ENCODE measurements at regions not wholly inside any gene's neighbourhood (a gene's known extent, or its start where the extent isn't known, plus 50 kb on each side); places are given as distances from the start of the nearest gene placed in this dataset.

- ATAC-seq (ENCODE audit: poor library complexity): no peak
- no peaks in the 10 kb centered on the region for H3K36me3 ChIP-seq (ENCODE audit: insufficient read depth, low read length)
- H3K27me3 Mint-ChIP-seq: peaks cover 20% of the 10 kb centered on the region
- peaks cover 0 to 3% of the 10 kb centered on the region in 2 experiments for H3K9me3 ChIP-seq (ENCODE audit: control insufficient read depth in 1 of 2, insufficient read depth in 1 of 2, low read length in 2 of 2)
- intact Hi-C loops (cut with DNase I, micrococcal nuclease): no loop called here
- H3K27ac ChIP-seq (ENCODE audit: low read depth in 1 of 2, low read length in 2 of 2): no peak overlapping the region
- H3K4me3 Mint-ChIP-seq: no peak overlapping the region
- no peaks in the 10 kb centered on the region for H3K9me3 Mint-ChIP-seq
- TF ChIP-seq, protein P1, sequence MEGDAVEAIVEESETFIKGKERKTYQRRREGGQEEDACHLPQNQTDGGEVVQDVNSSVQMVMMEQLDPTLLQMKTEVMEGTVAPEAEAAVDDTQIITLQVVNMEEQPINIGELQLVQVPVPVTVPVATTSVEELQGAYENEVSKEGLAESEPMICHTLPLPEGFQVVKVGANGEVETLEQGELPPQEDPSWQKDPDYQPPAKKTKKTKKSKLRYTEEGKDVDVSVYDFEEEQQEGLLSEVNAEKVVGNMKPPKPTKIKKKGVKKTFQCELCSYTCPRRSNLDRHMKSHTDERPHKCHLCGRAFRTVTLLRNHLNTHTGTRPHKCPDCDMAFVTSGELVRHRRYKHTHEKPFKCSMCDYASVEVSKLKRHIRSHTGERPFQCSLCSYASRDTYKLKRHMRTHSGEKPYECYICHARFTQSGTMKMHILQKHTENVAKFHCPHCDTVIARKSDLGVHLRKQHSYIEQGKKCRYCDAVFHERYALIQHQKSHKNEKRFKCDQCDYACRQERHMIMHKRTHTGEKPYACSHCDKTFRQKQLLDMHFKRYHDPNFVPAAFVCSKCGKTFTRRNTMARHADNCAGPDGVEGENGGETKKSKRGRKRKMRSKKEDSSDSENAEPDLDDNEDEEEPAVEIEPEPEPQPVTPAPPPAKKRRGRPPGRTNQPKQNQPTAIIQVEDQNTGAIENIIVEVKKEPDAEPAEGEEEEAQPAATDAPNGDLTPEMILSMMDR (IDR thresholded peaks at IDR 0.05): no peak
- no peaks in the 10 kb centered on the region for H3K4me1 Mint-ChIP-seq (ENCODE audit: low read depth)
- H3K27me3 ChIP-seq (ENCODE audit: control insufficient read depth in 1 of 2, insufficient read depth in 2 of 2, low read length in 2 of 2): no peaks in the 10 kb centered on the region
- H3K4me1 ChIP-seq (ENCODE audit: insufficient read depth, low read length): no peaks in the 10 kb centered on the region
- H3K4me3 ChIP-seq (ENCODE audit: low read length): no peak overlapping the region
- DNase-seq: no peak
- ChIA-PET CTCF (no interaction called here), POLR2A (no interaction called here)
- no peaks in the 10 kb centered on the region for H3K36me3 Mint-ChIP-seq (ENCODE audit: low read depth)
- no peak overlapping the region for H3K27ac Mint-ChIP-seq
Observed at GRCh38 chr18:57223144-57223870, 76.4 kb downstream of the BOD1L2 start.

- Mint-ChIP-seq H3K36me3 (ENCODE audit: low read depth) (no peaks in the 10 kb centered on the region), H3K27me3 (no peaks in the 10 kb centered on the region), H3K4me3 (no peak overlapping the region), H3K9me3 (peaks cover 2% of the 10 kb centered on the region), H3K27ac (no peak overlapping the region), H3K4me1 (ENCODE audit: low read depth) (no peaks in the 10 kb centered on the region)
- TF ChIP-seq, protein P1 (IDR thresholded peaks at IDR 0.05): no peak
- H3K27ac ChIP-seq (ENCODE audit: low read depth in 1 of 2, low read length in 2 of 2): no peak overlapping the region
- H3K9me3 ChIP-seq (ENCODE audit: control insufficient read depth in 1 of 2, insufficient read depth in 1 of 2, low read length in 2 of 2): peaks cover 0 to 4% of the 10 kb centered on the region in 2 experiments
- no peak for ATAC-seq (ENCODE audit: poor library complexity)
- ChIA-PET CTCF (no interaction called here), POLR2A (no interaction called here)
- peaks cover 0 to 3% of the 10 kb centered on the region in 2 experiments for H3K27me3 ChIP-seq (ENCODE audit: control insufficient read depth in 1 of 2, insufficient read depth in 2 of 2, low read length in 2 of 2)
- no peaks in the 10 kb centered on the region for H3K36me3 ChIP-seq (ENCODE audit: insufficient read depth, low read length)
- no peaks in the 10 kb centered on the region for H3K4me1 ChIP-seq (ENCODE audit: insufficient read depth, low read length)
- intact Hi-C loops (cut with DNase I, micrococcal nuclease): no loop called here
- no peak overlapping the region for H3K4me3 ChIP-seq (ENCODE audit: low read length)
- DNase-seq: no peak
Observed at GRCh38 chr18:57230861-57231585, 84.1 kb downstream of the BOD1L2 start.

- CTCF ChIA-PET: no interaction called here
Observed at GRCh38 chr18:57231864-57232263, 85.0 kb downstream of the BOD1L2 start.

More at GRCh38 chr18:57231864-57232263, 85.0 kb downstream of the BOD1L2 start:
- peaks cover 2% of the 10 kb centered on the region for H3K9me3 Mint-ChIP-seq
- intact Hi-C loops (cut with DNase I, micrococcal nuclease): no loop called here
- H3K9me3 ChIP-seq (ENCODE audit: control insufficient read depth in 1 of 2, insufficient read depth in 1 of 2, low read length in 2 of 2): peaks cover 0 to 4% of the 10 kb centered on the region in 2 experiments
- no peaks in the 10 kb centered on the region for H3K36me3 Mint-ChIP-seq (ENCODE audit: low read depth)
- peaks cover 0 to 3% of the 10 kb centered on the region in 2 experiments for H3K27me3 ChIP-seq (ENCODE audit: control insufficient read depth in 1 of 2, insufficient read depth in 2 of 2, low read length in 2 of 2)
- no peak overlapping the region for H3K4me3 ChIP-seq (ENCODE audit: low read length)
- no peaks in the 10 kb centered on the region for H3K27me3 Mint-ChIP-seq
- POLR2A ChIA-PET: no interaction called here
- no peaks in the 10 kb centered on the region for H3K4me1 Mint-ChIP-seq (ENCODE audit: low read depth)
- no peak for ATAC-seq (ENCODE audit: poor library complexity)
- H3K4me3 Mint-ChIP-seq: no peak overlapping the region
- no peak overlapping the region for H3K27ac Mint-ChIP-seq
- no peak for DNase-seq
- no peak overlapping the region for H3K27ac ChIP-seq (ENCODE audit: low read depth in 1 of 2, low read length in 2 of 2)
- H3K36me3 ChIP-seq (ENCODE audit: insufficient read depth, low read length): no peaks in the 10 kb centered on the region
- TF ChIP-seq, protein P1 (IDR thresholded peaks at IDR 0.05): no peak
- no peaks in the 10 kb centered on the region for H3K4me1 ChIP-seq (ENCODE audit: insufficient read depth, low read length)
